GM04503 (cell line): ENCODE measurements at regions not wholly inside any gene's neighbourhood (a gene's known extent, or its start where the extent isn't known, plus 50 kb on each side); places are given as distances from the start of the nearest gene placed in this dataset.

Experiments used
- DNase-seq: peaks from one replicate; pipeline ENCODE4 v3.0.0-alpha.2; 2012; ENCODE audit warnings: low read depth

GRCh38 chr3:78516937-78517336, 1250.9 kb downstream of the ROBO1 start:
- no peak for DNase-seq

- DNase-seq, result no peak
Observed at GRCh38 chr3:78517965-78518364, 1249.8 kb downstream of the ROBO1 start.

GRCh38 chr3:78519281-78519680, 1248.5 kb downstream of the ROBO1 start:
- DNase-seq, result no peak

GRCh38 chr3:78529601-78530000, 1238.2 kb downstream of the ROBO1 start:
- no peak for DNase-seq

- no peak for DNase-seq
Observed at GRCh38 chr3:78540485-78540884, 1227.3 kb downstream of the ROBO1 start.

GRCh38 chr3:78545827-78546226, 1222.0 kb downstream of the ROBO1 start:
- DNase-seq, result no peak
